ENCODE measurements at regions not wholly inside any gene's neighbourhood (a gene's known extent, or its start where the extent isn't known, plus 50 kb on each side); places are given as distances from the start of the nearest gene placed in this dataset.

GRCh38 chr7:8321312-8321711 lies 59.3 kb upstream of the ICA1 start:
- TF ChIP-seq RCOR1 (IDR thresholded peaks at IDR 0.05; ENCODE audit: low read length): no peak
- no peak for TF ChIP-seq CTCF (IDR thresholded peaks at IDR 0.05)
- TF ChIP-seq, protein P1, sequence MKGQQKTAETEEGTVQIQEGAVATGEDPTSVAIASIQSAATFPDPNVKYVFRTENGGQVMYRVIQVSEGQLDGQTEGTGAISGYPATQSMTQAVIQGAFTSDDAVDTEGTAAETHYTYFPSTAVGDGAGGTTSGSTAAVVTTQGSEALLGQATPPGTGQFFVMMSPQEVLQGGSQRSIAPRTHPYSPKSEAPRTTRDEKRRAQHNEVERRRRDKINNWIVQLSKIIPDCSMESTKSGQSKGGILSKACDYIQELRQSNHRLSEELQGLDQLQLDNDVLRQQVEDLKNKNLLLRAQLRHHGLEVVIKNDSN (IDR thresholded peaks at IDR 0.05; ENCODE audit: borderline replicate concordance, low read depth): no peak
- TF ChIP-seq NFIC (IDR thresholded peaks at IDR 0.05; ENCODE audit: borderline replicate concordance): no peak
- no peak for TF ChIP-seq RXRA (IDR thresholded peaks at IDR 0.05; ENCODE audit: borderline replicate concordance, low read depth)
- TF ChIP-seq POLR2AphosphoS5 (IDR thresholded peaks at IDR 0.05; ENCODE audit: low read depth, low read length): no peak
